ENCODE measurements at regions not wholly inside any gene's neighbourhood (a gene's known extent, or its start where the extent isn't known, plus 50 kb on each side); places are given as distances from the start of the nearest gene placed in this dataset.

GRCh38 chr10:20396205-20396604 is 500.9 kb downstream of the NEBL start:
- Mint-ChIP-seq H3K4me3 (no peak overlapping the region), H3K9me3 (peaks cover 7% of the 10 kb centered on the region), H3K36me3 (peaks cover 7% of the 10 kb centered on the region), H3K4me1 (peaks cover 3% of the 10 kb centered on the region; the same call in 1 of the 2 replicates), H3K27me3 (ENCODE audit: low read depth) (no peaks in the 10 kb centered on the region), H3K27ac (no peak overlapping the region)
- POLR2A ChIA-PET, result no interaction called here
- TF ChIP-seq CREB1 (CRISPR knock-in tag; IDR thresholded peaks at IDR 0.05) (no peak), USF1 (CRISPR knock-in tag; IDR thresholded peaks at IDR 0.05) (no peak), OVOL2 (CRISPR knock-in tag; IDR thresholded peaks at IDR 0.05; ENCODE audit: borderline replicate concordance) (no peak), PRRX2 (CRISPR knock-in tag; IDR thresholded peaks at IDR 0.05) (no peak), E2F1 (CRISPR knock-in tag; IDR thresholded peaks at IDR 0.05) (no peak), MYBL2 (CRISPR knock-in tag; IDR thresholded peaks at IDR 0.05) (no peak), ZNF425 (CRISPR knock-in tag; conservative IDR thresholded peaks at IDR 0.05) (no peak), ZMAT4 (CRISPR knock-in tag; IDR thresholded peaks at IDR 0.05) (no peak), ESRRA (CRISPR knock-in tag; IDR thresholded peaks at IDR 0.05; ENCODE audit: borderline replicate concordance) (no peak), TCF7 (CRISPR knock-in tag; IDR thresholded peaks at IDR 0.05; ENCODE audit: low read depth) (no peak), NR1H2 (CRISPR knock-in tag; IDR thresholded peaks at IDR 0.05) (no peak), ZNF263 (CRISPR knock-in tag; IDR thresholded peaks at IDR 0.05; ENCODE audit: low read depth) (no peak), FOXK1 (CRISPR knock-in tag; IDR thresholded peaks at IDR 0.05) (no peak), MXD4 (CRISPR knock-in tag; IDR thresholded peaks at IDR 0.05; ENCODE audit: borderline replicate concordance) (no peak)
- ATAC-seq (no peak), DNase-seq (ENCODE audit: low spot score) (no peak)
- CTCF ChIA-PET, result no interaction called here

GRCh38 chr10:20391629-20392028 is 505.5 kb downstream of the NEBL start:
- peaks cover 3% of the 10 kb centered on the region for H3K9me3 Mint-ChIP-seq
- CTCF ChIA-PET, result no interaction called here
- DNase-seq (ENCODE audit: low spot score), result no peak
- ATAC-seq, result no peak
- no peak overlapping the region for H3K27ac Mint-ChIP-seq
- no peaks in the 10 kb centered on the region for H3K27me3 Mint-ChIP-seq (ENCODE audit: low read depth)
- peaks cover 10% of the 10 kb centered on the region; the same call in 1 of the 2 replicates for H3K4me1 Mint-ChIP-seq
- H3K36me3 Mint-ChIP-seq, result no peaks in the 10 kb centered on the region
- no peak overlapping the region for H3K4me3 Mint-ChIP-seq
- TF ChIP-seq FOXJ3 (CRISPR knock-in tag; IDR thresholded peaks at IDR 0.05; ENCODE audit: borderline replicate concordance) (no peak), ZNF138 (CRISPR knock-in tag; conservative IDR thresholded peaks at IDR 0.05) (no peak)
- POLR2A ChIA-PET, result no interaction called here

- no peak overlapping the region for H3K4me3 Mint-ChIP-seq
- ChIA-PET POLR2A (no interaction called here), CTCF (no interaction called here)
- peaks cover 50% of the 10 kb centered on the region for H3K9me3 Mint-ChIP-seq
- H3K27ac Mint-ChIP-seq, result no peak overlapping the region
- peaks cover 12% of the 10 kb centered on the region for H3K4me1 Mint-ChIP-seq
- peaks cover 47% of the 10 kb centered on the region for H3K36me3 Mint-ChIP-seq
- ATAC-seq, result no peak
- DNase-seq (ENCODE audit: low spot score), result no peak
- H3K27me3 Mint-ChIP-seq (ENCODE audit: low read depth), result no peaks in the 10 kb centered on the region
- TF ChIP-seq ZNF138 (CRISPR knock-in tag; conservative IDR thresholded peaks at IDR 0.05), result no peak
- TF ChIP-seq ZNF396 (CRISPR knock-in tag; IDR thresholded peaks at IDR 0.05; ENCODE audit: borderline replicate concordance), result no peak
- no peak for TF ChIP-seq CREM (CRISPR knock-in tag; IDR thresholded peaks at IDR 0.05)
- TF ChIP-seq PREB (CRISPR knock-in tag; IDR thresholded peaks at IDR 0.05; ENCODE audit: borderline replicate concordance), result no peak
- no peak for TF ChIP-seq ZSCAN18 (CRISPR knock-in tag; IDR thresholded peaks at IDR 0.05)
- no peak for TF ChIP-seq IRF2 (CRISPR knock-in tag; IDR thresholded peaks at IDR 0.05; ENCODE audit: borderline replicate concordance, low read depth)
- TF ChIP-seq ZNF671 (CRISPR knock-in tag; IDR thresholded peaks at IDR 0.05), result no peak
- no peak for TF ChIP-seq ETV6 (CRISPR knock-in tag; IDR thresholded peaks at IDR 0.05)
- TF ChIP-seq SMAD4 (CRISPR knock-in tag; IDR thresholded peaks at IDR 0.05), result no peak
Measured at GRCh38 chr10:20381761-20382160, 515.4 kb downstream of the NEBL start.

All from WTC11 (cell line).